RPMI8226 (cell line): ENCODE measurements at regions not wholly inside any gene's neighbourhood (a gene's known extent, or its start where the extent isn't known, plus 50 kb on each side); places are given as distances from the start of the nearest gene placed in this dataset.
"Not testable (repeated sequence)": the region's sequence is repeated elsewhere in the genome, so short reads cannot be mapped to it uniquely, and the experiment has no call there.

Experiments
- DNase-seq: peaks from one replicate; pipeline ENCODE4 v3.0.0-alpha.2; 2015

DNA sequence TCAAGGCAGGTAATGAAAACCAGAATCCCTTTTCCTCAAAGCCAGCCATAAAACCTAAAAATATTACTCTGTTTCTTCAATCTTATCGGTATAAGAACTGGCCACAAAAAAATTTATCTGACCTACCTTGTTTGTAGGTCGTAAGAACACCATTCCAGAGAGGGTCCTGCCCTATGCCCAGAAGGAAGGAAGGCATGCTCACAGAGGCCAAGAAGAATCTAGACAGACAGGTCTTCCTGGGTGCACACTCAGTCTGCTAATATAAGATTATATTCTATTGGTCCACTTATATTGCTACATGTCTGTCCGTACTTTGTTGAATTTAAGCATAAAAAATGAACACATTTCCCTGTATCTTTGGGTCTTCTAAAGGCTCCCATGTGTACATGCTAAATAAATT lies 2136.1 kb upstream of the PCDH20 start:
- DNase-seq = no peak

- DNase-seq = no peak
Measured at GRCh38 chr13:63546524-63546923, 2130.9 kb upstream of the PCDH20 start.

DNA sequence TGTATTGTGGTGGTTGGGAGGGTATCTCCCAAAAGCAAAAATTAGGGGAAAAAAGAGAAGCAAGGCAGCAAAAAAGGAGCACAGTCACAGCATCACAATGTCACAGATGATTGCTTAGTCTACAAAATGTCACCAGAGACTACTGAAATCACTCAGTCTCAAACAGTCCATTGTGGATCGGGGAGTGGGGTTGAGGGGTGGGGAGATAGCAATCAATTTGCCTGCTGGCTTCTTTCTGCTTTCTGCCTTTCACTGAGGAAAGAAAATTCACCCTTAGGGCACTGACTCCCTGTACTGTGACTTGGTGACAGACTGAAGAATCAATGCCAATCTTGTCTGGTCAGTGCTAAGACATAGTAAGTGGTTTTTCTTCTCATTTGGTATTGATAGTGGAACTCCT lies 2127.1 kb upstream of the PCDH20 start:
- DNase-seq = no peak

- no peak for DNase-seq
Measured at GRCh38 chr13:63541336-63541735, 2125.7 kb upstream of the PCDH20 start.

DNA sequence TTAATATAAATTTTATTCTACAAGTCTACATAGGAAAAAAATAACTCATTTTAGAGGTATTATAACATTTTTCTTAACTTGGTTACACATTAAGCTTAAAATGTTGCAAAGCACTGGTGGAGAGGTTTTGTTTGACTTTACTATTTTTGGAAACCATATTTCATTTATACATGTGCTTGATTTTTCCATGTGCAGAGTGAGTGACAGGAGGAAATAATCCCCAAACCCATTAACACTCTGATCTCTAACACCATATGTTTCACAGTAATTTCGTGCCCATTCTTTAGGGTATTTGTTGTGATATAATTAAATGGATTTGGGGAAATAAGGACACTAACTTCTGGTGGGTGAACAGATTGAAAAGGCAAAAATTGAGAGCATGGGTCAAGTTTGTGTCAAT lies 2124.4 kb upstream of the PCDH20 start:
- DNase-seq = no peak

DNA sequence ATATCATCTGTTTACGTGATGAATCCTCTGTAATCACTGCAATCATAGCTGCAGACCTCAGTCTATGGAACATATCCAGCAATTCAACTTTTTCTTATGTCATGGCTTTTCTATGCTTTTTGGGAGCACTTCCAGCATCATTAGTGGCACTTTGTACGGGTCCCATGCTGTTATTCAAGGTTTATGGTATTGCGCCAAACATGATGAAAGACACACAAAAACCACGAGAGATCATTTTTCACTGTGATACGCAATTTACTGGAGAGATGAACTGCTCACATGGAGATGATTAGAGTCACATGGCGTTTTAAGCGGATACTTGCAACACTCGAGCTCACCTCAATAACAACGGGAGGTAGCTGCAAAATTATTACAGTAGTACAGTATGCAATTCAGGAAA lies 2101.7 kb upstream of the PCDH20 start:
- DNase-seq = no peak

- no peak for DNase-seq
Measured at GRCh38 chr13:63516124-63516523, 2100.5 kb upstream of the PCDH20 start.

GRCh38 chr13:63514886-63515285 lies 2099.2 kb upstream of the PCDH20 start:
- DNase-seq = no peak

DNA sequence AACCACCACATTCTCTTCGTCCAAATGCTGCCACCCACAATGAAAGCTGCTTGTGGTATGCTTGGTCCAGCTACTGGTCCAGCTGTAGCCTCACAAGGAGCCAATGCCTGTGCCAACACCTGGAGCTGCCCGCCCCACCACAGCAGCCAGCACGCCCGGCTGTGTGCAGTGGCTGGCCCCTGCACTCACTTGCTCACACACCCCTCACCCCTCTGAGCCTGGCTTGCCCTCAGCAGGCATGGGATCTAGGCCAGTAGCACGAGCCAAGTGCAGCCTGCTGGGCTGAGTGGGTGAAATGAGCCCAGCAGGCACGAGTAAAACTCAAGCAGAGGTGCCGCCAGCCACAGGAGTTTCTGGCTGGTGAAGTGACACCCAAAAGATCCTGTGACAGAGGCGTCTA lies 2096.4 kb upstream of the PCDH20 start:
- no peak for DNase-seq

DNA sequence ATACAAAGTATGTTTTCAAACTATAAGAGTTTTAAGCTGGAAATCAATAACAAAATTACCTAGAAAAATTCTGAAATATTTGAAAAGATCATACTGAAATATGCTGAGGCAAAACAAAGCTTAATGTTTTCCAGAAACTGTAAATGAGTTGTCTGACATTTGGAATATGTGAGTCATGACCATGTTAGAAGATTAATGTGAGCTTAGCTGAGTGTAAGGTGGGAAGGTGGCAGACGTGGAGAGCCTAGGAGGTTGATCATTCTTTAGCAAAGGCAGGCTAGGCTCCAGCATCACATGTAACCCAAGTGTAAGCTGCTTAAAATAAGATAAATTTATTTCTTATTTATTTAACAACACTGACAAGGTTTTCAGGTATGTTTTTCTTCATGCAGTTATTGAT lies 2086.1 kb upstream of the PCDH20 start:
- no peak for DNase-seq

- no peak for DNase-seq
Measured at GRCh38 chr13:63497601-63498000, 2082.0 kb upstream of the PCDH20 start.

- DNase-seq = no peak
Measured at GRCh38 chr13:63492604-63493003, 2077.0 kb upstream of the PCDH20 start.

DNA sequence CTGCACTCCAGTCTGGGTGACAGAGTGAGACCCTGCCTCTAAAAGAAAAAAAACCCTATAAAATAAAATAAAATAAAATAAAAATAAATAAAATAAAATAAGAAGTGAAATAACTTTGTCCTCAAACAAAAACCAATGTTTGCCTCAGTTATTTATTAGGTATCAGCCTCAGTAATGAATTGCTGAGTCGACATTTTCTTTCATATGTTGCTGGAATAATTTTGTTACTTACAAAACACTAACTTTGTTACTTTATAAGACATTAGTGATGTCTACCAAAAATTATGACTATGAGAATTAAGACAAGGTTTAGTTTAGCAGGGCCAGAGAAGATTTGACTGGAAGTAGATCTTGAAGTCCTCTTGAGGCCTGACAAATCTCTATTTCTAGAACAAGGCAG lies 2074.5 kb upstream of the PCDH20 start:
- no peak for DNase-seq

DNA sequence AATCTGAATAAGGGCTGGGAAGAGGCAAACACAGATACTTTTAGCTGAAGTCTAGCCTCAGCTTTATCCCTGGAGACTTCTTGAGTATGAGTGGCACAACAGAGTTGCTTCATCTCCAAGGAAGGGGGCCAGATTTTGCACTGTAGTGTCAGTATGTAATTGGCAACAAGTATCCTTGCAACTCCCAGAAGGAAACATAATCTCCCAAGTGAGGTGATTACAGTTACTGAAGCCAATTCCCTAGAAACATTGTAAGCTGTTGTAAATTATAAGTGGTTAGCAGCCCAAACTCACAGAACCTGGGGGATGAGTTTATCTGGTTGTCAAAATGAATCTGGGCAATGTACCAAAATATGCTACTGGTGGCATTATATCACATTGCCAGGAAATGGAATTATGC lies 2065.7 kb upstream of the PCDH20 start:
- DNase-seq = no peak

GRCh38 chr13:63472711-63473110 lies 2057.1 kb upstream of the PCDH20 start:
- no peak for DNase-seq

- DNase-seq = peak; percentile 7
Measured at GRCh38 chr13:63463782-63464610, 2048.3 kb upstream of the PCDH20 start.

GRCh38 chr13:63460462-63461090 lies 2044.9 kb upstream of the PCDH20 start:
- no peak for DNase-seq

DNA sequence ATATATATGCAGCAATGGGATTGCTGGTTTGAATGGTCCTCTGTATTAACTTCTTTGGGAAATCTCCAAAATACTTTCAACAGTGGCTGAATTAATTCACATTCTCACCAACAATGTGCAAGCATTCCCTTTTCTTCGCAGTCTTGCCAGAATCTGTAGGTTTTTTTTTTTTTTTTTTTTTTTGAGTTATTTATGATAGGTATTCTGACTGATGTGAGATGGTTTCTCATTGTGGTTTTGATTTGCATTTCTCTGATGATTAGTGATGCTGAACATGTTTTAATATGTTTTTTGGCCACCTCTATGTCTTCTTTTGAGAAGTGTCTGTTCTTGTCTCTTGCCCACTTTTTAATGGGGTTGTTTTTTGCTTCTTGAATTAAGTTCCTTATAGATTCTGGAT lies 2041.5 kb upstream of the PCDH20 start:
- no peak for DNase-seq

GRCh38 chr13:63455938-63456337 lies 2040.3 kb upstream of the PCDH20 start:
- no peak for DNase-seq

DNA sequence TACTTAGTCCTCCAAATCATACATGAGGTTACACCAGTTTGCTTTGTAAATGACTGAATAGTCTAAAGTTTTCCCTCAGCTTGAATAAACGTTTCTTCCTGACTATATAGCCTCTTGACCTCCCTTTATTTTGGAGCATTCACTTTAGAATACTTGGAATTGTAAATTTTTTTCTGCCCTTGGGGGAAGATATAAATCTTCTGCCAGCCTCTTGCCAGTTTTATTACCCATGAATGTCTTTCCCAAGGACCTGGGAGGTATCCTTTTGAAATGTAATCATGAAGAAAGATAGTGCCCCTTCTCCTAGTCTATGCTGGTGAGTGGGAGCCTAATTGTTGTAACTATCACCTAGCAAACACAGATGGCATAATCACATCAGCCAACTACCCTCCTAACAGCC lies 2033.9 kb upstream of the PCDH20 start:
- DNase-seq = no peak

GRCh38 chr13:63448692-63449091 lies 2033.0 kb upstream of the PCDH20 start:
- no peak for DNase-seq

DNA sequence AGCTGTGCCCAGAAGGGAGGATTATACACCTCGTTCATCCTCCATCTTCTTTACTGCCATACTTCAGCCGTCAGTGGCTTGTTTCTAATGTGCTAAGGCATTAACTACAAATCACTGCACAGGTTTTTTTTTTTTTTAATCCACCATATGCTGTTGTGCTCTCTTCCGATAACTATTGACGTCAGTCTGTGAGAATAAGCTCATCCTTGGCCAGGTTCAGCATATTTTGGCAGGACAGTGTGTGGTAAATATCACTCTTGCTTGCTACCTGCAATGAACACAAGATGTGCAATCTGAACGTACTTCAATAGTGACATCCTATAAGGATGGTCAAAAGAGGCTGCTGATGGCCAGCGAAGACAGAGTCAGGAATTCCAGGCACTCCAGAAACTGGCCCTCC lies 2030.7 kb upstream of the PCDH20 start:
- DNase-seq = no peak

DNA sequence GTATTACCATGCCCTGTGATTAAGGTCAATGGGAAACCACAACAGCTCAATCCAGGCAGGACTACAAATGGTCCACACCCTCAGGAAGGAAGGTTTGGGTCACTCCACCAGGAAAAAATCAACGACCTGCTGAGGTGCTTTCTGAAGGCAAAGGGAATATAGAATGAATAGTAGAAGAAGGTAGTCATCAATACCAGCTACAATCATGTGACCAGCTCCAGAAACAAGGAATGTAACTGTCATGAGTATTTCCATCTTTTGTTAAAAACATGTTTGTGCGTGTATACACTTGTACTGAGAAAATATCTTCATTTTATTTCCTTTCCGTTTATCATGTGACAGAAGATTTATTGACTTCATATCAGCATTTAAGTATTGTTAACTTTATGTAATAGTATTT lies 2028.6 kb upstream of the PCDH20 start:
- not testable (repeated sequence) for DNase-seq

- no peak for DNase-seq
Measured at GRCh38 chr13:63438951-63439350, 2023.3 kb upstream of the PCDH20 start.

DNA sequence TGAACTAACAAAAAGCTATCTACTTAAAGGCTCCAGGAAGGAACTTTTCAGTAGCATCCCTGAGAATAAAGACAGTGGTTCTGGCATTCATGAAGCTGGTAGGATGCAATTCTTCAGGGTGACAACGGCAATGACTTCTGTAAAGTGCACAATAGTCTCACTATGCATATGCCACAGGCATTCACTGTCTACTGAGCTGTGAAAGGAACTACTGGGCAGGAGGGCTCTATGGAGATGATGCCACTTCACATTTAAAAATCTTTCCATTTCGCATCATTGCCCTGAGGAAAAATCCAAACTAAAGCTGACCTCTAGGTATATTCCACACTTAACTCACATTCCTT lies 2020.6 kb upstream of the PCDH20 start:
- DNase-seq = no peak
